Panc1 (cell line): ENCODE measurements at regions not wholly inside any gene's neighbourhood (a gene's known extent, or its start where the extent isn't known, plus 50 kb on each side); places are given as distances from the start of the nearest gene placed in this dataset.

Experiments
- CTCF ChIP-seq: fragments of 450-650 bp; IDR thresholded peaks from 2 replicates; pipeline ENCODE4 v1.5.1; 2017; ENCODE audit warnings: mild to moderate bottlenecking
- POLR2AphosphoS5 ChIP-seq: IDR thresholded peaks from 2 replicates; pipeline ENCODE4 v1.6.1; 2012; ENCODE audit warnings: mild to moderate bottlenecking, low read depth, low read length, moderate library complexity
- SIN3A ChIP-seq: IDR thresholded peaks from 2 replicates; pipeline ENCODE4 v1.6.1; 2012; ENCODE audit warnings: low read depth, mild to moderate bottlenecking, low read length, moderate library complexity, borderline replicate concordance; ENCODE audit not compliant: insufficient read depth
- TCF7L2 ChIP-seq: IDR thresholded peaks from 2 replicates; pipeline ENCODE4 v1.6.1; 2011; ENCODE audit warnings: mild to moderate bottlenecking, low read depth, low read length, inconsistent platforms

GRCh38 chr6:74902846-74903245 is 303.0 kb downstream of the COL12A1 start:
- TF ChIP-seq CTCF (no peak), POLR2AphosphoS5 (no peak), SIN3A (no peak), TCF7L2 (no peak)
